Smooth muscle cell (in vitro differentiated cells): ENCODE measurements at regions not wholly inside any gene's neighbourhood (a gene's known extent, or its start where the extent isn't known, plus 50 kb on each side); places are given as distances from the start of the nearest gene placed in this dataset.

Source experiments
- DNase-seq: peaks from one replicate; lab custom pipeline; 2025; ENCODE audit not compliant: unreplicated experiment; lab: John Stamatoyannopoulos, UW
- H2AFZ ChIP-seq: fragments of 200-600 bp; sonication (generic); 2 replicates; pipeline ENCODE4 v1.6.0; 2016; ENCODE audit warnings: antibody characterized with exemption, low read depth, mild to moderate bottlenecking
- H3F3A ChIP-seq: fragments of 200-600 bp; sonication (generic); 2 replicates; pipeline ENCODE4 v1.6.0; 2017; ENCODE audit warnings: antibody characterized with exemption, low read depth
- H3K27ac ChIP-seq: fragments of 200-600 bp; sonication (generic); 2 replicates; pipeline ENCODE4 v1.5.1; 2016; ENCODE audit warnings: low read depth, mild to moderate bottlenecking
- H3K27me3 ChIP-seq: fragments of 200-600 bp; sonication (generic); 2 replicates; pipeline ENCODE4 v1.6.1; 2016; ENCODE audit warnings: low read depth, mild to moderate bottlenecking
- H3K36me3 ChIP-seq: fragments of 200-600 bp; sonication (generic); 2 replicates; pipeline ENCODE4 v1.5.1; 2016; ENCODE audit warnings: low read depth
- H3K4me1 ChIP-seq: fragments of 200-600 bp; sonication (generic); 2 replicates; pipeline ENCODE4 v1.5.1; 2016; ENCODE audit warnings: low read depth
- H3K4me2 ChIP-seq: fragments of 200-600 bp; sonication (generic); 2 replicates; pipeline ENCODE4 v1.6.0; 2016; ENCODE audit warnings: mild to moderate bottlenecking
- H3K4me3 ChIP-seq: fragments of 200-600 bp; sonication (generic); 2 replicates; pipeline ENCODE4 v1.5.1; 2016; ENCODE audit warnings: mild to moderate bottlenecking
- H3K79me2 ChIP-seq: fragments of 200-600 bp; sonication (generic); 2 replicates; pipeline ENCODE4 v1.6.0; 2016; ENCODE audit warnings: low read depth, mild to moderate bottlenecking
- H3K9ac ChIP-seq: fragments of 200-600 bp; sonication (generic); 2 replicates; pipeline ENCODE4 v1.6.0; 2016; ENCODE audit warnings: low read depth
- H3K9me3 ChIP-seq: fragments of 200-600 bp; sonication (generic); replicated peaks from 2 replicates; pipeline ENCODE4 v1.5.1; 2016; ENCODE audit warnings: low read depth
- H4K20me1 ChIP-seq: fragments of 200-600 bp; sonication (generic); 2 replicates; pipeline ENCODE4 v1.6.0; 2016; ENCODE audit warnings: low read depth
- CTCF ChIP-seq: fragments of 200-600 bp; sonication (generic); IDR thresholded peaks from 2 replicates; pipeline ENCODE4 v1.5.1; 2017; ENCODE audit warnings: borderline replicate concordance, mild to moderate bottlenecking, antibody characterized with exemption; ENCODE audit not compliant: insufficient read depth, poor library complexity, severe bottlenecking
- WGBS: methylation state at CpG from one replicate; pipeline ENCODE4 v1.1.7; 2016; ENCODE audit warnings: low lambda C conversion rate; 5-methylcytosine and 5-hydroxymethylcytosine counted together

- H3K27me3 ChIP-seq = no peaks in the 10 kb centered on the region
- 98% methylated on average over 3 of the region's 3 CpGs for WGBS
Measured at GRCh38 chr5:56479126-56479525, 246.0 kb upstream of the ANKRD55 start.

GRCh38 chr5:56478062-56478461 is 244.9 kb upstream of the ANKRD55 start:
- Histone ChIP-seq H4K20me1 (no peaks in the 10 kb centered on the region), H2AFZ (no peak overlapping the region), H3K27me3 (no peaks in the 10 kb centered on the region), H3K27ac (no peak overlapping the region), H3K9ac (no peak overlapping the region), H3K4me1 (peaks cover 19% of the 10 kb centered on the region), H3K4me3 (no peak overlapping the region), H3K4me2 (no peak overlapping the region), H3K79me2 (no peaks in the 10 kb centered on the region), H3K36me3 (no peaks in the 10 kb centered on the region), H3K9me3 (no peaks in the 10 kb centered on the region), H3F3A (peaks cover 12% of the 10 kb centered on the region)
- WGBS = 95% methylated on average over 3 of the region's 3 CpGs
- DNase-seq = no peak
- no peak for TF ChIP-seq CTCF

More at GRCh38 chr5:56479126-56479525, 246.0 kb upstream of the ANKRD55 start:
- Histone ChIP-seq H3K4me3 (no peak overlapping the region), H4K20me1 (no peaks in the 10 kb centered on the region), H3F3A (peaks cover 12% of the 10 kb centered on the region), H3K9ac (no peak overlapping the region), H3K36me3 (no peaks in the 10 kb centered on the region), H3K4me2 (peak overlapping the region; percentile 96), H3K4me1 (peaks cover 19% of the 10 kb centered on the region), H2AFZ (no peak overlapping the region), H3K9me3 (no peaks in the 10 kb centered on the region), H3K79me2 (no peaks in the 10 kb centered on the region), H3K27ac (no peak overlapping the region)
- TF ChIP-seq CTCF = no peak
- DNase-seq = no peak

- H3F3A ChIP-seq = peaks cover 16% of the 10 kb centered on the region
- H3K9ac ChIP-seq = no peak overlapping the region
- no peak for TF ChIP-seq CTCF
- DNase-seq = no peak
- peak overlapping the region; percentile 34 for H2AFZ ChIP-seq
- no peaks in the 10 kb centered on the region for H3K27me3 ChIP-seq
- H4K20me1 ChIP-seq = no peaks in the 10 kb centered on the region
- H3K4me2 ChIP-seq = no peak overlapping the region
- H3K27ac ChIP-seq = peak overlapping the region; percentile 12
- H3K4me3 ChIP-seq = no peak overlapping the region
- peaks cover 19% of the 10 kb centered on the region for H3K4me1 ChIP-seq
- no peaks in the 10 kb centered on the region for H3K79me2 ChIP-seq
- 71% methylated on average over 5 of the region's 5 CpGs for WGBS
- H3K9me3 ChIP-seq = no peaks in the 10 kb centered on the region
- H3K36me3 ChIP-seq = no peaks in the 10 kb centered on the region
Measured at GRCh38 chr5:56476487-56476856, 243.3 kb upstream of the ANKRD55 start.

GRCh38 chr5:56475689-56476486 is 242.8 kb upstream of the ANKRD55 start:
- Histone ChIP-seq H3K27me3 (no peaks in the 10 kb centered on the region), H3K4me3 (no peak overlapping the region), H3K9me3 (no peaks in the 10 kb centered on the region), H3K9ac (no peak overlapping the region), H3K36me3 (no peaks in the 10 kb centered on the region), H3F3A (peaks cover 16% of the 10 kb centered on the region), H4K20me1 (no peaks in the 10 kb centered on the region), H3K27ac (no peak overlapping the region), H3K79me2 (no peaks in the 10 kb centered on the region), H2AFZ (peak overlapping the region; percentile 34), H3K4me1 (peaks cover 19% of the 10 kb centered on the region), H3K4me2 (no peak overlapping the region)
- DNase-seq = no peak
- WGBS = 73% methylated on average over 4 of the region's 4 CpGs
- no peak for TF ChIP-seq CTCF
